ENCODE measurements at regions not wholly inside any gene's neighbourhood (a gene's known extent, or its start where the extent isn't known, plus 50 kb on each side); places are given as distances from the start of the nearest gene placed in this dataset.

DNA sequence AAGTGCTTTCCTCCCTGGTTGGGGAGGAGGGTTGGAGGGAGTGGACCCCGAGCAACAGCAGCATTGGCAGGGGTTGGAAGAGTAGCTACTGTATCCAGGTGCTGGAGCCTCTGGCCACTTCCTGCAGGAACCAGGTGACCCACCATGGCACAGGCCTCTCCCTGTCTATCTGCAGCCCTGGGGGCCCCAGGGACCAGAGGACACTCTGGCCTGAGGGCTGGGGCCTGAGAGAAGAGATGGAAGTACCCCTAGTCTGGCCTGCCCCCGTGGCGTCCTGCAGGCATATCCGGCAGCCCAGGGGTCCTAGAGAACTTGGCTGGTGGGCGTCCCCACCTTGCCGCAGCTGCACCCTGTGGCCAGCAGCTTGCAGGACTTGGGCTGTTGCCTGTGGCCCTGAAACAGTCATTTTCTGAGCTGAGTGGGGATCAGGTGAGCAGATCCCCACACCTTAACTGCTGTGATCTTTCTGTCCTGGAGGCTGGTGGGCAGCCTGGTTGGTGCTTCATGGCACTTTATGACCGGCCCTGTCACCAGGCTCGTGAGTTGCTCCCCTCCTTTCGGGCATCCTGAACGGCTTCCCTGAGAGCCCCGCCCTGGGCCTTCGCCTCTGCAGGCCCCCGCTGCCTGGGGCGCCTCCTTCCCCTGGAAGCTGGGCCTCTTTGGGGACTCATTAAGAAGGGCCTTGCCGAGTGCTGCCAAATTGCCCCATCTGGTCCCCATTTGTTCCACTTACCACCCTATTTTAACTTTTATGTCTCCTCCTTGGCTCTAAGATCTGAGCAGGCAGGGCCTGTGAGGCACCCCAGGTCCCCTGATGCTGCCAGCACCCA is 298.6 kb downstream of the SEC14L1 start:
- peaks cover 20% of the 10 kb centered on the region for H3K36me3 ChIP-seq (ENCODE audit: control insufficient read depth, insufficient read depth, low read length)
- DNase-seq (ENCODE audit: low read depth), result no peak
- H3K27me3 ChIP-seq (ENCODE audit: control insufficient read depth, insufficient read depth, low read length), result no peaks in the 10 kb centered on the region
- no peak for FAIRE-seq
- TF ChIP-seq, protein P1, sequence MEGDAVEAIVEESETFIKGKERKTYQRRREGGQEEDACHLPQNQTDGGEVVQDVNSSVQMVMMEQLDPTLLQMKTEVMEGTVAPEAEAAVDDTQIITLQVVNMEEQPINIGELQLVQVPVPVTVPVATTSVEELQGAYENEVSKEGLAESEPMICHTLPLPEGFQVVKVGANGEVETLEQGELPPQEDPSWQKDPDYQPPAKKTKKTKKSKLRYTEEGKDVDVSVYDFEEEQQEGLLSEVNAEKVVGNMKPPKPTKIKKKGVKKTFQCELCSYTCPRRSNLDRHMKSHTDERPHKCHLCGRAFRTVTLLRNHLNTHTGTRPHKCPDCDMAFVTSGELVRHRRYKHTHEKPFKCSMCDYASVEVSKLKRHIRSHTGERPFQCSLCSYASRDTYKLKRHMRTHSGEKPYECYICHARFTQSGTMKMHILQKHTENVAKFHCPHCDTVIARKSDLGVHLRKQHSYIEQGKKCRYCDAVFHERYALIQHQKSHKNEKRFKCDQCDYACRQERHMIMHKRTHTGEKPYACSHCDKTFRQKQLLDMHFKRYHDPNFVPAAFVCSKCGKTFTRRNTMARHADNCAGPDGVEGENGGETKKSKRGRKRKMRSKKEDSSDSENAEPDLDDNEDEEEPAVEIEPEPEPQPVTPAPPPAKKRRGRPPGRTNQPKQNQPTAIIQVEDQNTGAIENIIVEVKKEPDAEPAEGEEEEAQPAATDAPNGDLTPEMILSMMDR (IDR thresholded peaks at IDR 0.05; ENCODE audit: insufficient read depth, low read length, severe bottlenecking), result no peak
- H3K4me3 ChIP-seq (ENCODE audit: low read depth, low read length), result no peak overlapping the region

DNA sequence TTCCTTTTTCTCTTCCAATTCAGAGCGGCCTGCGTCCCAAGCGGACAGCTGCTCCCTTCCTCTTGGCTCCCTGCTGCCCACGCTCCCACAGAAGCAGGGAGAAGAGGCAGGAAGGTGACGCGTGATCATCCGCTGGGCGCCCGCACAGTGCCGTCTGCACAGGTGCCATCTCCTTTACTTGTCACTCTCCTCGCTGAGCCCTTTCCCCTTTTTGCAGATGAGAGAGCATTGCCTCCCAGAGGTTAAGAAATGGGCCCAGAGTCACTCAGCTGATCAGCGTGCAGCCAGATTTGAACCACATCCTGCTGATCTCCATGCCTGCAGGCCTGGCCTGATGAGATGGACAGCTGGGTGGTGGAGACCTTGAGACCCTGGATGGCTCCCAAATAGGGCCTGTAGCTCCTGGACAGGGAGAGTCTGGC is 299.8 kb downstream of the SEC14L1 start:
- Histone ChIP-seq H3K36me3 (ENCODE audit: control insufficient read depth, insufficient read depth, low read length) (peaks cover 14% of the 10 kb centered on the region), H3K27me3 (ENCODE audit: control insufficient read depth, insufficient read depth, low read length) (no peaks in the 10 kb centered on the region), H3K4me3 (ENCODE audit: low read depth, low read length) (no peak overlapping the region)
- TF ChIP-seq, protein P1 (IDR thresholded peaks at IDR 0.05; ENCODE audit: insufficient read depth, low read length, severe bottlenecking), result no peak
- FAIRE-seq (no peak), DNase-seq (ENCODE audit: low read depth) (no peak)

DNA sequence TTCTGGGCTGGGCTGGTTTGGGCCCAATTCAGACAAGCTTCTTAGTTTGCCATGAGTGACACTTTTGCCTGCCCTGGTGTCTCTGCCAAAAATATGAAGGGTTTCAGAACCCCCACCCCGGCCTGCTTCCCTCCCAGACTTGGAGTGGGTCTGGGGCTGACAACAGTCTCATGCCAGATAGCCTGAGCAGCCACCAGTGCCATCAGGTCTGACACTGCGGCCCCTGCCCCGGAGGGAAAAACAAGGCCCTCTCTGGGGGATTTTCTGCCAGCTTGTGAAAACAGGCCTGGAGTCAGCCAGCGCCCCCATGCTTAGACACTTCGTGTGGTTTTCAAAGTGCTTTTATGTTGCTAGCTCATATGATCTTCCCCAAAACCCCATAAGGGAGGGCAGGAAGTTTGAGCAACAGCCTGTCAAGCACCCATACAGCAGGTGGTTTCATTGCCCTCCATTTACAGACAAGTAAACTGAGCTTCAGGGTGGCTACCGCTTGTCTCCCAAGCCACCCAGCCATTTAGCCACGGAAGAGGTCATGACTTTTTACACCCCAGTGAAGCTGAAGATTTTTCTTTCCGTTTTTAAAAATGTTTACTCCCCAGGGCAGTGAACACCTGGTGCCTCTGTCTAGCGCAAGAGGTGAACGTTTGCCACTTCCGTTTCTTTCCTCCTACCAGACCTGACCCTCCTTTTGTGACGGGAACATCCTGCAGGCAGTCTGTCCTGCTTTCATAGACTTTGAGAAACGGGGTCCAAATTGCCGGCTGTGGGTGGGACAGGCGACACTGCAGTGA is 300.6 kb downstream of the SEC14L1 start:
- Histone ChIP-seq H3K36me3 (ENCODE audit: control insufficient read depth, insufficient read depth, low read length) (peaks cover 16% of the 10 kb centered on the region), H3K27me3 (ENCODE audit: control insufficient read depth, insufficient read depth, low read length) (no peaks in the 10 kb centered on the region), H3K4me3 (ENCODE audit: low read depth, low read length) (no peak overlapping the region)
- TF ChIP-seq, protein P1 (IDR thresholded peaks at IDR 0.05; ENCODE audit: insufficient read depth, low read length, severe bottlenecking), result no peak
- no peak for FAIRE-seq
- no peak for DNase-seq (ENCODE audit: low read depth)

DNA sequence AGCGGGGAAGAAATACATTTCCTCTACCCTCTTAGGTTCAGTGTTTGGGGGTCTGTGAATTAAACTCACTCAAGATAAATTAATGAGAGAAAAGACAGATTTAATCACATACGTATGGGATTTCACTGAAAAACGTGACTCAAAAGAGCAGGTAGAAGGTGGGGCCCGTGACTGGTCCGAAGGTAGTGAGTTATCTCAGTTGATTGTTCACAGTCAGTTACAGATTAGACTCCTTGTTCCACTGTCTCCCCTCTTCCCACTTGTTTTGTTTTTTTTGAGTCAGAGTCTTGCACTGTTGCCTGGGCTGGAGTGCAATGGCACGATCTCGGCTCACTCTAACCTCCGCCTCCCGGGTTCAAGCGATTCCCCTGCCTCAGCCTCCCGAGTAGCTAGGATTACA is 301.2 kb downstream of the SEC14L1 start:
- FAIRE-seq, result no peak
- no peak for DNase-seq (ENCODE audit: low read depth)

DNA sequence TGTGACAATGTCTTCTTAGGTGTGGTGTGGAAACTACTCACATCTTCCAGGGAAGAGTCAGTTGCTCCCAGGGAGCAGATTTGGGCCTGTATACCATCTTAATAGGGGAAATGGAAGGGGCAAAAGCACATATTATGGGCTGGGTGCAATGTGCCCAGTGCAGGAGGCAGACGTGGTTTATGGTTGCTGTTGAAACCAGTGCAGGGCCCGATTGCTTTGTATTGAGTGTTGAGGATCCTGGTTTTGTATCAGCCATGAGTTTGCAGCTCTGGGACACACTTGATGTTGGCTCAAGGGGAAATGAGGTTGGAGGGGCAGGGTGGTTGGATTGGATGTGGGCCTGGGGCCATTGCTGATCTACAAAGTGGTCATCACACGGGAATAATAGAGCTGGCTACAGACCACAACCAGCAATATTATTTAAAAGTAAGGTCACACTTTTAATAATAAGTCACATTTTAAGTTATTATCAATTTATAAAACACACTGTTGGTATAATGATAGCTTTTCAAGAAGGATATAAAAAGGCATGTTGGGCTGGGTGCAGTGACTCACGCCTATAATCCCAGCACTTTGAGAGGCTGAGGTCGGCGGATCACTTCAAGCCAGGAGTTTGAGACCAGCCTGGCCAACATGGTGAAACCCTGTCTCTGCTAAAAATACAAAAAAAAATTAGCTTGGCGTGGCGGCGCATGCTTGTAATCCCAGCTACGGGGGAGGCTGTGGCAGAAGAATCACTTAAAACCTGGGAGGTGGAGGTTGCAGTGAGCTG is 302.4 kb downstream of the SEC14L1 start:
- FAIRE-seq, result no peak
- H3K4me3 ChIP-seq (ENCODE audit: low read depth, low read length), result no peak overlapping the region
- TF ChIP-seq, protein P1 (IDR thresholded peaks at IDR 0.05; ENCODE audit: insufficient read depth, low read length, severe bottlenecking), result no peak
- H3K36me3 ChIP-seq (ENCODE audit: control insufficient read depth, insufficient read depth, low read length), result peaks cover 9% of the 10 kb centered on the region
- H3K27me3 ChIP-seq (ENCODE audit: control insufficient read depth, insufficient read depth, low read length), result no peaks in the 10 kb centered on the region
- no peak for DNase-seq (ENCODE audit: low read depth)

More for the DNA sequence above, 301.2 kb downstream of the SEC14L1 start:
- H3K36me3 ChIP-seq (ENCODE audit: control insufficient read depth, insufficient read depth, low read length), result peaks cover 13% of the 10 kb centered on the region
- H3K4me3 ChIP-seq (ENCODE audit: low read depth, low read length), result no peak overlapping the region
- TF ChIP-seq, protein P1 (IDR thresholded peaks at IDR 0.05; ENCODE audit: insufficient read depth, low read length, severe bottlenecking), result no peak
- H3K27me3 ChIP-seq (ENCODE audit: control insufficient read depth, insufficient read depth, low read length), result no peaks in the 10 kb centered on the region

All from bronchial epithelial cell (primary cell).